Gastroesophageal sphincter (tissue), 3 donors: ENCODE measurements at regions not wholly inside any gene's neighbourhood (a gene's known extent, or its start where the extent isn't known, plus 50 kb on each side); places are given as distances from the start of the nearest gene placed in this dataset.

ENCODE experiments used
- CTCF ChIP-seq, 4 experiments: fragments of 200-600 bp in 2 of 4; fragments of 450-650 bp in 2 of 4; sonication (generic) in 1 of 4; IDR thresholded peaks; one replicate each; pipeline ENCODE4 v1.5.1; 2017 to 2019; ENCODE audit warnings: antibody characterized with exemption in 4 of 4, mild to moderate bottlenecking in 2 of 4, moderate library complexity in 2 of 4
- POLR2A ChIP-seq, 2 donors: fragments of 450-650 bp; IDR thresholded peaks; one replicate each; pipeline ENCODE4 v1.6.1; 2017; ENCODE audit warnings: antibody characterized with exemption in 2 of 2, mild to moderate bottlenecking in 2 of 2, moderate library complexity in 1 of 2

GRCh38 chr6:113258771-113259170, 598.4 kb upstream of the MARCKS start:
- no peak for TF ChIP-seq CTCF (IDR thresholded peaks at IDR 0.05)
- no peak for TF ChIP-seq POLR2A (IDR thresholded peaks at IDR 0.05)
